ENCODE measurements at regions not wholly inside any gene's neighbourhood (a gene's known extent, or its start where the extent isn't known, plus 50 kb on each side); places are given as distances from the start of the nearest gene placed in this dataset.

DNA sequence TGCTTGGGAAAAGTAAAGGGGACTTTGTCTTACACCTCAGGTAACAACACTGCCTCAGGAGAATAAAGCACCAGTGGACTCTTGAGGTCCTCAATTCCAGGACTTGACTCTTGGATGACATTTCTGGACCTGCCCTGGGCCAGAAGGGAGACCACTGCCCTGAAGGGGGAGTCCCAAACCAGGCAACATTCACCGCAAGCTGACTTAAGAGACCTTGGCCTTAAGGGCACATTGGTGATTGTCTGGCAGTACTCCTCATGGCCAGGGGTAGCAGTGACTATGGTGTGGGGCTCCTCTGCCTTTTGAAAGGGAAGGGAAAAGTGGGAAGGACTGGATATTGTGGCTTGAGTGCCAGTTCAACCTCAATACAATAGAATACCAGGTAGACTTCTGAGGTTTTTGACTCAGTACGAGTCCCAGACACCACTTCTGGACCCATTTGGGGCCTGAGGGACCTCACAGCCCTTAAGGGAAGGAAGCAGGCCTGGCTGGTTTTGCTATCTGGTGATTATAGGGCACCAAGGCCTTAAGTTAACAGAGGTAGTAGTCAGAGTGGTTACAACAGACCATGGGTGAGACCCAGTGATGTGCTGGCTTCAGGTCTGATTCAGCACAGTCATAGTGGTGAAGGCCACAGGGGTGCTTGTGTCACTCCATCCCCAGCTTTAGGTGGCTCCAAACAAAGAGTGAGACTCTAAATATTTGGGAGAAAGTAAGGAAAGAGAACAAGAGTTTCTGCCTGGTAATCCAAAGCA lies 121.2 kb upstream of the TET2 start:
- WGBS, 4 donors: 71 to 91% (median 86%) methylated on average over 2 of the region's 2 CpGs
- H3K36me3 ChIP-seq (replicated peaks in 1 of 2): no peaks in the 10 kb centered on the region
- TF ChIP-seq POLR2A (IDR thresholded peaks at IDR 0.05): no peak
- TF ChIP-seq, protein P1, sequence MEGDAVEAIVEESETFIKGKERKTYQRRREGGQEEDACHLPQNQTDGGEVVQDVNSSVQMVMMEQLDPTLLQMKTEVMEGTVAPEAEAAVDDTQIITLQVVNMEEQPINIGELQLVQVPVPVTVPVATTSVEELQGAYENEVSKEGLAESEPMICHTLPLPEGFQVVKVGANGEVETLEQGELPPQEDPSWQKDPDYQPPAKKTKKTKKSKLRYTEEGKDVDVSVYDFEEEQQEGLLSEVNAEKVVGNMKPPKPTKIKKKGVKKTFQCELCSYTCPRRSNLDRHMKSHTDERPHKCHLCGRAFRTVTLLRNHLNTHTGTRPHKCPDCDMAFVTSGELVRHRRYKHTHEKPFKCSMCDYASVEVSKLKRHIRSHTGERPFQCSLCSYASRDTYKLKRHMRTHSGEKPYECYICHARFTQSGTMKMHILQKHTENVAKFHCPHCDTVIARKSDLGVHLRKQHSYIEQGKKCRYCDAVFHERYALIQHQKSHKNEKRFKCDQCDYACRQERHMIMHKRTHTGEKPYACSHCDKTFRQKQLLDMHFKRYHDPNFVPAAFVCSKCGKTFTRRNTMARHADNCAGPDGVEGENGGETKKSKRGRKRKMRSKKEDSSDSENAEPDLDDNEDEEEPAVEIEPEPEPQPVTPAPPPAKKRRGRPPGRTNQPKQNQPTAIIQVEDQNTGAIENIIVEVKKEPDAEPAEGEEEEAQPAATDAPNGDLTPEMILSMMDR (IDR thresholded peaks at IDR 0.05): no peak
- no peaks in the 10 kb centered on the region for H3K9me3 ChIP-seq (replicated peaks in 1 of 3)
- no peak overlapping the region for H3K27ac ChIP-seq
- no peak for DNase-seq
- H3K4me1 ChIP-seq (replicated peaks in 1 of 2): no peaks in the 10 kb centered on the region
- H3K27me3 ChIP-seq: no peaks in the 10 kb centered on the region
- intact Hi-C loops (cut with DNase I): no loop called here
- no peak overlapping the region for H3K4me3 ChIP-seq

DNA sequence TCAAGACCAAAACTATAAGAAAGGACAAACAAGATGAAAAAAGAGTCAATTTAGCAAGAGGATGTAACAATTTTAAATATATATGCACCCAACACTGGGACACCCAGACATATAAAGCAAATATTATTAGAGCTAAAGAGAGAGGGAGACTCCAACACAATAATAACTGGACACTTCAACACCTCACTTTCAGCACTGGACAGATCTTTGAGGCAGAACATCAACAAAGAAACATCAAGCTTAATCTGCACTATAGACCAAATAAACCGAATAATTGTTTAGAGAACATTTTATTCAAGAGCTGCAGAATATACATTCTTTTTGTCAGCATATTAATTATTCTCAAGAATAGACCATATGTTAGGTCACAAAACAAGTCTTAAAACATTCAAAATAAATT lies 109.7 kb upstream of the TET2 start:
- TF ChIP-seq, protein P1 (IDR thresholded peaks at IDR 0.05): no peak
- TF ChIP-seq POLR2A (IDR thresholded peaks at IDR 0.05): no peak
- no peak for DNase-seq
- H3K27me3 ChIP-seq: no peaks in the 10 kb centered on the region
- no peak overlapping the region for H3K4me3 ChIP-seq
- 88 to 94% (median 90%) methylated on average over 1 of the region's 1 CpG for WGBS, 4 donors
- H3K9me3 ChIP-seq (replicated peaks in 1 of 3): no peaks in the 10 kb centered on the region
- intact Hi-C loops (cut with DNase I): no loop called here
- H3K4me1 ChIP-seq (replicated peaks in 1 of 2): no peaks in the 10 kb centered on the region
- H3K36me3 ChIP-seq (replicated peaks in 1 of 2): no peaks in the 10 kb centered on the region
- H3K27ac ChIP-seq: no peak overlapping the region

DNA sequence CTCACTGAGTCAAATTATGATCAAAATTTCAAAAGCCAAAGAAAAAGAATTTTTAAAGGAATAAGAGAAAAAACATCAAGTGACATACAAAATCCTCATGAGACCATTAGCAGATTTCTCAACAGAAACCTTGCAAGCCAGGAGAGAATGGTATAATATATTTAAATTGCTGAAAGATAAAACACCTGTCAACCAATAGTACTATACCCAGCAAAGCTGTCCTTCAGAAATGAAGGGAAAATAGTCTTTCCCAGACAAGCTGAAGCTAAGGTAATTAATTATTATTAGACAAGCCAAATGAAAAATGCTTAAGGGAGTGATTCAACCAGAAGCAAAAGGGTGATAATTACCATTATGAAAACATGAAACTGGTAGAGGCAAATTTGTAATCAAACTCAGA lies 104.2 kb upstream of the TET2 start:
- DNase-seq: no peak
- H3K36me3 ChIP-seq (replicated peaks in 1 of 2): no peaks in the 10 kb centered on the region
- H3K27ac ChIP-seq: no peak overlapping the region
- TF ChIP-seq, protein P1 (IDR thresholded peaks at IDR 0.05): no peak
- no peak for TF ChIP-seq POLR2A (IDR thresholded peaks at IDR 0.05)
- H3K4me1 ChIP-seq (replicated peaks in 1 of 2): no peaks in the 10 kb centered on the region
- H3K27me3 ChIP-seq: no peaks in the 10 kb centered on the region
- no peaks in the 10 kb centered on the region for H3K9me3 ChIP-seq (replicated peaks in 1 of 3)
- intact Hi-C loops (cut with DNase I): no loop called here
- no peak overlapping the region for H3K4me3 ChIP-seq

DNA sequence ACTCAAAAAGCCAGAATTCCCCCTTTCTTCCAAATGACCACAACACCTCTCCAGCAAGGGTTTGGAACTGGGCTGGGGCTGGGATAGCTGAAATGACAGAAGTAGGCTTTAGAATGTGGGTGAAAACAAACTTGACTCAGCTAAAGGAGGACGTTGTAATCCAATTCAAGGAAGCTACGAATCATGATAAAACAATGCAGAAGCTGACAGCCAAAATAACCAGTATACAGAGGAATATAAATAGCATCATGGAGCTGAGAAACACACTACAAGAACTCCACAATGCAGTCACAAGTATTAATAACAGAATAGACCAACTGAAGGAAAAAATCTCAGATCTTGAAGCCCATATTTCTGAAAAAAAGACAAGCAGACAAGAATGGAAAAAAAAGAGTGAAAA lies 95.8 kb upstream of the TET2 start:
- intact Hi-C loops (cut with DNase I): no loop called here
- Histone ChIP-seq H3K4me1 (replicated peaks in 1 of 2) (no peaks in the 10 kb centered on the region), H3K27ac (no peak overlapping the region), H3K27me3 (no peaks in the 10 kb centered on the region), H3K4me3 (no peak overlapping the region), H3K9me3 (replicated peaks in 1 of 3) (no peaks in the 10 kb centered on the region), H3K36me3 (replicated peaks in 1 of 2) (no peaks in the 10 kb centered on the region)
- 35 to 39% (median 38%) methylated on average over 2 of the region's 2 CpGs for WGBS, 4 donors
- TF ChIP-seq, protein P1 (IDR thresholded peaks at IDR 0.05): no peak
- no peak for TF ChIP-seq POLR2A (IDR thresholded peaks at IDR 0.05)
- DNase-seq: no peak

All from adrenal gland (tissue), 9 donors.